Parathyroid adenoma (tissue), 2 donors: ENCODE measurements at regions not wholly inside any gene's neighbourhood (a gene's known extent, or its start where the extent isn't known, plus 50 kb on each side); places are given as distances from the start of the nearest gene placed in this dataset.

Experiments used
- H2AFZ ChIP-seq: fragments of 300-600 bp; sonication (generic); one replicate; pipeline ENCODE4 v1.7.0; 2017; ENCODE audit warnings: antibody characterized with exemption, mild to moderate bottlenecking
- H3K27ac ChIP-seq: fragments of 300-600 bp; sonication (generic); one replicate; pipeline ENCODE4 v1.7.0; 2017
- H3K27me3 ChIP-seq: fragments of 300-600 bp; sonication (generic); one replicate; pipeline ENCODE4 v1.7.0; 2017; ENCODE audit warnings: low read length; ENCODE audit not compliant: control insufficient read depth, insufficient read depth
- H3K36me3 ChIP-seq: fragments of 300-600 bp; sonication (generic); one replicate; pipeline ENCODE4 v1.7.0; 2017; ENCODE audit warnings: low read length; ENCODE audit not compliant: control insufficient read depth, insufficient read depth
- H3K4me1 ChIP-seq: fragments of 300-600 bp; sonication (generic); one replicate; pipeline ENCODE4 v1.7.0; 2017; ENCODE audit warnings: control low read depth
- H3K4me2 ChIP-seq: fragments of 300-600 bp; sonication (generic); one replicate; pipeline ENCODE4 v1.7.0; 2017; ENCODE audit warnings: low read length
- H3K4me3 ChIP-seq: fragments of 300-600 bp; sonication (generic); one replicate; pipeline ENCODE4 v1.7.0; 2017; ENCODE audit warnings: low read depth, low read length
- H3K79me2 ChIP-seq: fragments of 300-600 bp; sonication (generic); one replicate; pipeline ENCODE4 v1.7.0; 2017; ENCODE audit warnings: control low read depth
- H3K9ac ChIP-seq: fragments of 300-600 bp; sonication (generic); one replicate; pipeline ENCODE4 v1.7.0; 2017; ENCODE audit warnings: mild to moderate bottlenecking
- H3K9me3 ChIP-seq: fragments of 300-600 bp; sonication (generic); one replicate; pipeline ENCODE4 v1.7.0; 2017; ENCODE audit warnings: low read length; ENCODE audit not compliant: control insufficient read depth
- TF ChIP-seq, protein P1 (sequence below): fragments of 300-600 bp; sonication (generic); IDR thresholded peaks from one replicate; pipeline ENCODE4 v1.7.0; 2017; ENCODE audit warnings: antibody characterized with exemption, mild to moderate bottlenecking
- donor health status: primary hyperparathyroidism.

DNA sequence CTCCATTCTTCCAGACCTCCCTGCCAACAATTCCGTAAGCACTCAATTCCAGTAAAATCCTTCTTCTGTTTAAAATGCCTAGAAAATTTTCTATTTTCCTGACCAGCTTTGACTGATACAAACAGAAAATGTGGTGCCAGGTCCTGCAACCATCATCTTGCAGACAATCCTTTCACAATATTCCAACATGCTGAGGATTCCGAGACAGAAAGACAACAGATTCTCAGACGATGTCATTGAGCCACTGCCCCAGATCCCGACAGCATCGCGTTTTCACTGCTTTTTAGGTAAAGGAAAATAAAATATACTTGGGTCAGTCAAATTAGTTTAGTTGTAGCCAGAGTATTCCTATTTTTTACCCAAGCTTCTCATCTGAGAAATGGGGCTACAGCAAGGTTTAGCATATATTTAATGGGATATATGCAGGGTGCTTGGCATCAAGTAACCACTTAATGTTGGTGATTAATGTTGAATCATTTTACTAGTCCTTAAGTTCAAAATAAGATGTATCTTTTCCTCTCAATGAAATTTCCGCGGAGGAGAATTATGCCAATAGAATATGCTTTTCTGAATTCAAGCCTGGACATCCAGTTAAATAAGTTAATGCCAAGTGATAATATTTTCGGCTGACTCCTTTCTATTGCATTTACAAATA, 866.6 kb downstream of the SLC4A3 start:
- H2AFZ ChIP-seq, result no peak overlapping the region
- H3K79me2 ChIP-seq, result no peaks in the 10 kb centered on the region
- H3K9ac ChIP-seq, result no peak overlapping the region
- no peaks in the 10 kb centered on the region for H3K27me3 ChIP-seq
- no peak overlapping the region for H3K4me3 ChIP-seq
- no peak overlapping the region for H3K27ac ChIP-seq
- no peak overlapping the region for H3K4me2 ChIP-seq
- H3K4me1 ChIP-seq, result no peaks in the 10 kb centered on the region
- no peaks in the 10 kb centered on the region for H3K36me3 ChIP-seq
- H3K9me3 ChIP-seq, result no peaks in the 10 kb centered on the region
- TF ChIP-seq, protein P1, sequence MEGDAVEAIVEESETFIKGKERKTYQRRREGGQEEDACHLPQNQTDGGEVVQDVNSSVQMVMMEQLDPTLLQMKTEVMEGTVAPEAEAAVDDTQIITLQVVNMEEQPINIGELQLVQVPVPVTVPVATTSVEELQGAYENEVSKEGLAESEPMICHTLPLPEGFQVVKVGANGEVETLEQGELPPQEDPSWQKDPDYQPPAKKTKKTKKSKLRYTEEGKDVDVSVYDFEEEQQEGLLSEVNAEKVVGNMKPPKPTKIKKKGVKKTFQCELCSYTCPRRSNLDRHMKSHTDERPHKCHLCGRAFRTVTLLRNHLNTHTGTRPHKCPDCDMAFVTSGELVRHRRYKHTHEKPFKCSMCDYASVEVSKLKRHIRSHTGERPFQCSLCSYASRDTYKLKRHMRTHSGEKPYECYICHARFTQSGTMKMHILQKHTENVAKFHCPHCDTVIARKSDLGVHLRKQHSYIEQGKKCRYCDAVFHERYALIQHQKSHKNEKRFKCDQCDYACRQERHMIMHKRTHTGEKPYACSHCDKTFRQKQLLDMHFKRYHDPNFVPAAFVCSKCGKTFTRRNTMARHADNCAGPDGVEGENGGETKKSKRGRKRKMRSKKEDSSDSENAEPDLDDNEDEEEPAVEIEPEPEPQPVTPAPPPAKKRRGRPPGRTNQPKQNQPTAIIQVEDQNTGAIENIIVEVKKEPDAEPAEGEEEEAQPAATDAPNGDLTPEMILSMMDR, result no peak

DNA sequence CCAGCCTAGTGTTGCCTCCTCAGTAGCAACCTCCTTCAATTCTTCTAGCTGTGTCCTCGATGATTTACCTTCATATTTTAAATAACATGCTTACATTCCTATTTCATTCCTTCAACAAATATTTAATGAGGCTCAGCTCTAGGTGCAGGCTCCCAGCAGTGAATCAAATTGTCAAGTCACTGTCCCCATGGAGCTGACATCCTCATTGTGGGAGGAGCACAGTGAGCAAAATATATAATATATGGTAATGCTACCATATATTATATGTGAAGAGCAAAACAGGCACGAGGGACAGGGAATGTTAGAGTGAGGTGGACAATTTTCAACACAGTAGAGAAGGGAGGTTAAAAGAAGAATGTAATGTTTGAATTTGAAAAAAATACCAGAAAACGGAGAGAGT, 869.1 kb downstream of the SLC4A3 start:
- Histone ChIP-seq H3K4me2 (no peak overlapping the region), H3K27ac (no peak overlapping the region), H3K79me2 (no peaks in the 10 kb centered on the region), H3K4me1 (no peaks in the 10 kb centered on the region), H2AFZ (no peak overlapping the region), H3K9ac (no peak overlapping the region), H3K27me3 (no peaks in the 10 kb centered on the region), H3K4me3 (no peak overlapping the region), H3K36me3 (no peaks in the 10 kb centered on the region), H3K9me3 (no peaks in the 10 kb centered on the region)
- TF ChIP-seq, protein P1, result no peak

DNA sequence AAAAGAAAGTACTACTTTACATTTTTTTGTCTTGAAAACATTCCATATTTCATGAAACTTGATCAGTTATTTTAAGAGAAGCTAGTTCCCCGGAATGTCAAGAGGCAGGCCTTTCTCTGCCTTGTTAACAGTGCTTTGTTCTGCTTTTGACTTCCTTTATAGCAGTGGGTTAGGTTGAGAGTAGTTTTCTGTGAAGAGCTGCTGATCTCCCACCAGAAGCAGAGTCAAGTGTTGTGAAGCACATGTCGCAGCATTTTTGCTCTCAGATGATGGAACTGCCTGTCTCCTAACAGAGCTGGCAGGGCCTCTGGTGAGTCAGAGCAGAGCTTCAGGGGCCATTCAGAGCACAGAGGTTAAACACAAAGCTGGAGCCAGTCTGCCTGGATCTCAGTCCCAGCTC, 871.8 kb downstream of the SLC4A3 start:
- H3K9me3 ChIP-seq, result no peaks in the 10 kb centered on the region
- H3K27me3 ChIP-seq, result no peaks in the 10 kb centered on the region
- H3K9ac ChIP-seq, result no peak overlapping the region
- H3K36me3 ChIP-seq, result no peaks in the 10 kb centered on the region
- no peaks in the 10 kb centered on the region for H3K4me1 ChIP-seq
- peak overlapping the region; percentile 26 for H2AFZ ChIP-seq
- H3K4me2 ChIP-seq, result no peak overlapping the region
- no peak overlapping the region for H3K27ac ChIP-seq
- TF ChIP-seq, protein P1, result no peak
- no peaks in the 10 kb centered on the region for H3K79me2 ChIP-seq
- H3K4me3 ChIP-seq, result no peak overlapping the region

DNA sequence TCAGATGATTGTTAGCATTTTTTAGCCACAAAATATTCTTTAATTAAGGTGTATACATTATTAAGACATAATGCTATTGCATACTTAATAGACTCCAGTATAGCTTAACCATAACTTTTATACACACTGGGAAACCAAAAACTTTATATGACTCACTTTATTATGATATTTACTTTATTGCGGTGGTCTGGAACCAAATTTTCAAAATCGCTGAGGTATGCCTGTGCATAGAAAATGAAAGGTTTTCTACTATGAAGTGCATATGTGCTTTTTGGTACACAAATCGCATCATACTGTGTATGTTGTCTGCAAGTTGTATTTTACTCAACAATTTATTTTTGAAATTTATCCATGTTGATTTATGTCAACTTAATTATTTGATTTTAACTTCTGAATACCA, 875.1 kb downstream of the SLC4A3 start:
- Histone ChIP-seq H3K9me3 (no peaks in the 10 kb centered on the region), H3K79me2 (no peaks in the 10 kb centered on the region), H3K27ac (no peak overlapping the region), H3K4me3 (no peak overlapping the region), H3K4me2 (no peak overlapping the region), H3K36me3 (no peaks in the 10 kb centered on the region), H3K27me3 (no peaks in the 10 kb centered on the region), H3K4me1 (no peaks in the 10 kb centered on the region), H3K9ac (no peak overlapping the region), H2AFZ (no peak overlapping the region)
- TF ChIP-seq, protein P1, result no peak

DNA sequence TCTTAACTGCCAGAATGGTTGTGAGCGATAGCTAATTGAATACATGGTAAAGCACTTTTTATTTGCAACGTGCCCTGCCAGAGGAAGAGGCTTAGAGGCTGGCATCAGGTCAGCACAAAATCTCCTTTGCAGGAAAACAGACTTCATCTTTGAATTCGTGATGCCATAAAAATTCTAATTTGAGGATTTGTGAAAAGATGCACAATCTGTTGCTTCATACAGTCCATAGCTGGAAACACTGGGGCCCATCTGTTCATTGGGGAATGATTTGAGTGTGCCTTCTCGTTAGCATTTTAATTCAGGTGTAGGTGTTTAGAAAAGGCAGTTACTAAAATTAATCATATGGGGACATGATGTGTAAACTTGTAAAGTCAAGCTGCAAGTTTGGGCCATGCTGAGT, 876.0 kb downstream of the SLC4A3 start:
- no peaks in the 10 kb centered on the region for H3K79me2 ChIP-seq
- no peak overlapping the region for H2AFZ ChIP-seq
- no peak overlapping the region for H3K27ac ChIP-seq
- no peaks in the 10 kb centered on the region for H3K27me3 ChIP-seq
- no peak overlapping the region for H3K4me3 ChIP-seq
- no peak overlapping the region for H3K9ac ChIP-seq
- no peaks in the 10 kb centered on the region for H3K4me1 ChIP-seq
- H3K4me2 ChIP-seq, result no peak overlapping the region
- no peaks in the 10 kb centered on the region for H3K9me3 ChIP-seq
- TF ChIP-seq, protein P1, result no peak
- H3K36me3 ChIP-seq, result no peaks in the 10 kb centered on the region
